Endothelial cell of umbilical vein (primary cell): ENCODE measurements at regions not wholly inside any gene's neighbourhood (a gene's known extent, or its start where the extent isn't known, plus 50 kb on each side); places are given as distances from the start of the nearest gene placed in this dataset.

ENCODE experiments used
- BruUV-seq: library from RNA; stranded (reverse); fragments of 400-500 nt; replicated peaks from 2 replicates; lab custom pipeline; 2021; lab: Mats Ljungman, UMichigan
- CTCF ChIA-PET: fragments of 300-600, 350-600 bp; sonication (Branson Sonifier 250); formaldehyde crosslinking; loops from one replicate; lab custom pipeline; 2021; ENCODE audit warnings: antibody characterized with exemption, inconsistent platforms; lab: Charles Lee
- POLR2A ChIA-PET: fragments of 300-600, 350-600 bp; sonication (Branson Sonifier 250); formaldehyde crosslinking; loops from one replicate; lab custom pipeline; 2021; ENCODE audit warnings: antibody characterized with exemption, inconsistent platforms; lab: Charles Lee
- DNase-seq: peaks from one replicate; pipeline ENCODE4 v3.0.0-alpha.2; 2011; ENCODE audit warnings: low read depth, low spot score
- FAIRE-seq: peaks from 2 replicates; lab custom pipeline; 2011; peaks lifted over from hg19 to GRCh38; lab: Jason Lieb, UNC
- H2AFZ ChIP-seq: 2 replicates; pipeline ENCODE4 v1.6.0; 2012; ENCODE audit warnings: low read depth, low read length, control low read depth, inconsistent platforms
- H3K27ac ChIP-seq: 2 replicates; pipeline ENCODE4 v1.5.1; 2011; ENCODE audit warnings: low read depth, mild to moderate bottlenecking, control low read depth, low read length, moderate library complexity; ENCODE audit not compliant: insufficient read depth
- H3K27me3 ChIP-seq, 2 experiments: 2 replicates each; pipeline versions ENCODE4 v1.6.0 to v1.6.1; 2011; ENCODE audit warnings: low read length in 2 of 2, mixed read lengths in 1 of 2; ENCODE audit not compliant: control insufficient read depth in 2 of 2, insufficient read depth in 2 of 2
- H3K36me3 ChIP-seq, 2 experiments: 2 replicates in 1 of 2; 3 replicates in 1 of 2; pipeline ENCODE4 v1.5.1; 2011; ENCODE audit warnings: low read length in 2 of 2, mild to moderate bottlenecking in 1 of 2, moderate library complexity in 1 of 2; ENCODE audit not compliant: control insufficient read depth in 2 of 2, insufficient read depth in 2 of 2; ENCODE audit errors: extremely low read depth in 1 of 2
- H3K4me1 ChIP-seq: 3 replicates; pipeline ENCODE4 v1.5.1; 2011; ENCODE audit warnings: mild to moderate bottlenecking, low read length; ENCODE audit not compliant: control insufficient read depth, insufficient read depth; ENCODE audit errors: extremely low read depth
- H3K4me2 ChIP-seq: 2 replicates; pipeline ENCODE4 v1.6.1; 2011; ENCODE audit warnings: low read length, control low read depth, mixed read lengths; ENCODE audit not compliant: insufficient read depth
- H3K4me3 ChIP-seq, 3 experiments: fragments of 200-600 bp in 1 of 3; sonication (generic), shearing (Covaris generic) in 1 of 3; replicated peaks in 1 of 3; 2 replicates each; pipeline ENCODE4 v1.5.1; 2011 to 2016; ENCODE audit warnings: control low read depth in 3 of 3, low read length in 3 of 3, mild to moderate bottlenecking in 2 of 3, inconsistent platforms in 1 of 3, low read depth in 1 of 3, moderate library complexity in 1 of 3; ENCODE audit not compliant: insufficient read depth in 1 of 3
- H3K79me2 ChIP-seq: 2 replicates; pipeline ENCODE4 v1.6.0; 2012; ENCODE audit warnings: low read length, inconsistent platforms; ENCODE audit not compliant: control insufficient read depth, insufficient read depth
- H3K9ac ChIP-seq: replicated peaks from 2 replicates; pipeline ENCODE3; 2011; ENCODE audit warnings: low read length, control low read depth; ENCODE audit not compliant: insufficient read depth; ENCODE audit errors: extremely low read depth
- H3K9me1 ChIP-seq: replicated peaks from 3 replicates; pipeline ENCODE4 v1.6.0; 2011; ENCODE audit warnings: mild to moderate bottlenecking, low read length; ENCODE audit not compliant: control insufficient read depth, insufficient read depth; ENCODE audit errors: extremely low read depth
- H3K9me3 ChIP-seq: replicated peaks from 2 replicates; pipeline ENCODE4 v1.5.1; 2012; ENCODE audit warnings: low read length, inconsistent platforms; ENCODE audit not compliant: control insufficient read depth, insufficient read depth
- H4K20me1 ChIP-seq: replicated peaks from 2 replicates; pipeline ENCODE3; 2011; ENCODE audit warnings: mild to moderate bottlenecking, low read length; ENCODE audit not compliant: control insufficient read depth, insufficient read depth; ENCODE audit errors: extremely low read depth
- EZH2 ChIP-seq: IDR thresholded peaks from 2 replicates; pipeline ENCODE4 v1.6.1; 2012; ENCODE audit warnings: borderline replicate concordance, low read depth, mild to moderate bottlenecking, moderate library complexity, low read length, inconsistent platforms; ENCODE audit not compliant: severe bottlenecking
- FOS ChIP-seq: IDR thresholded peaks from 2 replicates; pipeline ENCODE4 v1.6.1; 2011; ENCODE audit warnings: mild to moderate bottlenecking, low read length, moderate library complexity, borderline replicate concordance; ENCODE audit not compliant: insufficient read depth
- GATA2 ChIP-seq: IDR thresholded peaks from 2 replicates; pipeline ENCODE4 v1.7.0; 2011; ENCODE audit warnings: low read depth, mild to moderate bottlenecking, moderate library complexity, mixed read lengths, low read length; ENCODE audit not compliant: insufficient read length, insufficient read depth
- JUN ChIP-seq: IDR thresholded peaks from 2 replicates; pipeline ENCODE4 v1.6.1; 2011; ENCODE audit warnings: borderline replicate concordance, low read depth; ENCODE audit not compliant: insufficient read length, insufficient read depth
- MYC ChIP-seq: IDR thresholded peaks from one replicate; pipeline ENCODE4 v1.6.1; 2011; ENCODE audit warnings: mild to moderate bottlenecking, low read depth, low read length
- POLR2A ChIP-seq: IDR thresholded peaks from 2 replicates; pipeline ENCODE4 v1.6.1; 2012; ENCODE audit warnings: low read depth, mild to moderate bottlenecking, control low read depth, low read length
- POLR2AphosphoS5 ChIP-seq: IDR thresholded peaks from 2 replicates; pipeline ENCODE4 v1.6.1; 2012; ENCODE audit warnings: low read depth, mild to moderate bottlenecking, control low read depth, low read length, moderate library complexity; ENCODE audit not compliant: insufficient read depth
- dilution Hi-C: fragments of 300-500 bp; cut with MboI; formaldehyde crosslinking; loops from one replicate; pipeline ENCODE4 v1.15.0; 2019; ENCODE audit warnings: low sequenced_read_pairs; ENCODE audit not compliant: extremely low pct_ligation_motif_present
- intact Hi-C: fragments of 100-400 bp; cut with micrococcal nuclease; formaldehyde crosslinking; loops from one replicate; pipeline ENCODE4 v1.10.0; 2022
- TF ChIP-seq, protein P1 (sequence below), 2 donors: IDR thresholded peaks; 1 replicate in 1 of 2; 2 replicates in 1 of 2; pipeline ENCODE4 v1.5.1; 2011; ENCODE audit warnings: low read length in 2 of 2, mild to moderate bottlenecking in 2 of 2, moderate library complexity in 2 of 2, control low read depth in 1 of 2, inconsistent platforms in 1 of 2, low read depth in 1 of 2; ENCODE audit not compliant: insufficient read depth in 1 of 2; ENCODE audit errors: extremely low read depth in 1 of 2
- TF ChIP-seq, protein P2 (sequence below): IDR thresholded peaks from 2 replicates; pipeline ENCODE4 v1.6.1; 2011; ENCODE audit not compliant: insufficient read depth, insufficient read length

DNA sequence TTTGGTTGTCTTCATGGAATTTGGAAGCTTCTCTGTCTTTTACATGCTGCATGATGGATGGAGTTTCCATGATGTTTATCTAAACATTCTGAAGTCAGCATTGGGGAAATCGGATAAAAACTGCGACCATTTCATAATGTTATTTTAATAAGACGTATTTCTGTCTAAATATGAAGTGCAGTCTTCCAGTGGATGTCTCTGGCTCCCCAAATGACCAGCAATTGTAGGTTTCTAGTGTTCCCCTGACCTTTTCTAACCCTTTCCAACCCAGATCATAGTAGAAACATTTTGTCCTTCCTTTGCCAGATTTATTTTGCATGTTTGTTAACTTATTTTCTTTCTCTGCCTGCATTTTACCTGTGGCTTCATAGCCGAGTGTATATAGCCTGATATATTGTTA, 559.3 kb downstream of the ADCYAP1 start:
- H3K79me2 ChIP-seq: no peaks in the 10 kb centered on the region
- H3K27ac ChIP-seq: no peak overlapping the region
- TF ChIP-seq, protein P1, sequence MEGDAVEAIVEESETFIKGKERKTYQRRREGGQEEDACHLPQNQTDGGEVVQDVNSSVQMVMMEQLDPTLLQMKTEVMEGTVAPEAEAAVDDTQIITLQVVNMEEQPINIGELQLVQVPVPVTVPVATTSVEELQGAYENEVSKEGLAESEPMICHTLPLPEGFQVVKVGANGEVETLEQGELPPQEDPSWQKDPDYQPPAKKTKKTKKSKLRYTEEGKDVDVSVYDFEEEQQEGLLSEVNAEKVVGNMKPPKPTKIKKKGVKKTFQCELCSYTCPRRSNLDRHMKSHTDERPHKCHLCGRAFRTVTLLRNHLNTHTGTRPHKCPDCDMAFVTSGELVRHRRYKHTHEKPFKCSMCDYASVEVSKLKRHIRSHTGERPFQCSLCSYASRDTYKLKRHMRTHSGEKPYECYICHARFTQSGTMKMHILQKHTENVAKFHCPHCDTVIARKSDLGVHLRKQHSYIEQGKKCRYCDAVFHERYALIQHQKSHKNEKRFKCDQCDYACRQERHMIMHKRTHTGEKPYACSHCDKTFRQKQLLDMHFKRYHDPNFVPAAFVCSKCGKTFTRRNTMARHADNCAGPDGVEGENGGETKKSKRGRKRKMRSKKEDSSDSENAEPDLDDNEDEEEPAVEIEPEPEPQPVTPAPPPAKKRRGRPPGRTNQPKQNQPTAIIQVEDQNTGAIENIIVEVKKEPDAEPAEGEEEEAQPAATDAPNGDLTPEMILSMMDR (IDR thresholded peaks at IDR 0.05; ENCODE audit: extremely low read depth in 1 of 2, insufficient read depth in 1 of 2, low read depth in 1 of 2, low read length in 2 of 2): no peak
- TF ChIP-seq POLR2A: no peak
- no peak for TF ChIP-seq FOS
- no peak for TF ChIP-seq POLR2AphosphoS5
- no peak for TF ChIP-seq GATA2
- TF ChIP-seq, protein P2, sequence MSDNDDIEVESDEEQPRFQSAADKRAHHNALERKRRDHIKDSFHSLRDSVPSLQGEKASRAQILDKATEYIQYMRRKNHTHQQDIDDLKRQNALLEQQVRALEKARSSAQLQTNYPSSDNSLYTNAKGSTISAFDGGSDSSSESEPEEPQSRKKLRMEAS: no peak
- TF ChIP-seq MYC: no peak
- no peak for TF ChIP-seq JUN
- TF ChIP-seq EZH2: no peak
- H3K9ac ChIP-seq: no peak overlapping the region
- H3K4me3 ChIP-seq: no peak overlapping the region
- BruUV-seq: no TSS peak
- no peak overlapping the region for H3K4me2 ChIP-seq
- ChIA-PET CTCF (no interaction called here), POLR2A (no interaction called here)
- H4K20me1 ChIP-seq: no peaks in the 10 kb centered on the region
- H3K36me3 ChIP-seq: no peaks in the 10 kb centered on the region
- DNase-seq: no peak
- H3K9me3 ChIP-seq: no peaks in the 10 kb centered on the region
- no peaks in the 10 kb centered on the region for H3K9me1 ChIP-seq
- no peak overlapping the region for H2AFZ ChIP-seq
- FAIRE-seq: no peak
- H3K4me1 ChIP-seq: no peaks in the 10 kb centered on the region
- dilution Hi-C loops: no loop called here
- intact Hi-C loops: no loop called here
- H3K27me3 ChIP-seq: no peaks in the 10 kb centered on the region
